Lung (tissue), 11 donors: ENCODE measurements at regions not wholly inside any gene's neighbourhood (a gene's known extent, or its start where the extent isn't known, plus 50 kb on each side); places are given as distances from the start of the nearest gene placed in this dataset.

Source experiments
- ATAC-seq: fragments of 200-7000 bp; cut with Tn5 transposase; one replicate; pipeline ENCODE4 v1.9.1; 2020; ENCODE audit warnings: moderate number of reproducible peaks; ENCODE audit not compliant: insufficient read depth, low FRiP score
- DNase-seq, 3 donors: peaks; one replicate each; pipeline ENCODE4 v3.0.0-alpha.2; 2013 to 2017
- H3K27ac ChIP-seq, 2 donors: one replicate each; pipeline ENCODE4 v1.5.1; 2013; ENCODE audit warnings: mild to moderate bottlenecking in 2 of 2, moderate library complexity in 2 of 2, control low read depth in 1 of 2, inconsistent platforms in 1 of 2, low read depth in 1 of 2, low read length in 1 of 2
- H3K27me3 ChIP-seq, 3 donors: one replicate each; pipeline ENCODE4 v1.5.1; 2013; ENCODE audit warnings: low read length in 2 of 3; ENCODE audit not compliant: control insufficient read depth in 3 of 3, insufficient read depth in 3 of 3
- H3K36me3 ChIP-seq, 4 donors: one replicate each; pipeline ENCODE4 v1.5.1; 2013; ENCODE audit warnings: low read length in 4 of 4, mild to moderate bottlenecking in 1 of 4, moderate library complexity in 1 of 4; ENCODE audit not compliant: control insufficient read depth in 4 of 4, insufficient read depth in 4 of 4
- H3K4me1 ChIP-seq, 5 donors: one replicate each; pipeline ENCODE4 v1.5.1; 2013; ENCODE audit warnings: low read length in 5 of 5, mild to moderate bottlenecking in 2 of 5, moderate library complexity in 1 of 5; ENCODE audit not compliant: control insufficient read depth in 5 of 5, insufficient read depth in 5 of 5
- H3K4me3 ChIP-seq: one replicate; pipeline ENCODE4 v1.5.1; 2013; ENCODE audit warnings: mild to moderate bottlenecking, control low read depth, moderate library complexity
- H3K9ac ChIP-seq, 2 donors: one replicate each; pipeline ENCODE4 v1.5.1; 2013; ENCODE audit warnings: low read length in 2 of 2, control low read depth in 1 of 2; ENCODE audit not compliant: insufficient read depth in 1 of 2
- H3K9me3 ChIP-seq, 4 donors: one replicate each; pipeline ENCODE4 v1.5.1; 2013; ENCODE audit warnings: low read length in 3 of 4, mild to moderate bottlenecking in 1 of 4, moderate library complexity in 1 of 4; ENCODE audit not compliant: control insufficient read depth in 4 of 4, insufficient read depth in 3 of 4
- CTCF ChIP-seq: IDR thresholded peaks from 2 replicates; pipeline ENCODE4 v1.5.1; 2012; ENCODE audit warnings: mild to moderate bottlenecking; ENCODE audit errors: control extremely low read depth, extremely low read depth
- WGBS, 2 donors: extraction: QIAGEN DNeasy Blood & Tissue Kit; methylation state at CpG; one replicate each; pipeline ENCODE4 v1.1.7; 2013; 5-methylcytosine and 5-hydroxymethylcytosine counted together
- donor health status: control.
- donor health status: control.
- donor health status: Bipolar disorder and iron deficiency.
- donor health status: healthy.
- donor health status: DM: yes; HTN: yes; CAD: no.

GRCh38 chr12:75884465-75884985, 147.1 kb downstream of the PHLDA1 start:
- WGBS, 2 donors = 90 to 91% methylated on average over 4 of the region's 4 CpGs

GRCh38 chr12:75883241-75883640, 148.3 kb downstream of the PHLDA1 start:
- no peaks in the 10 kb centered on the region for H3K9me3 ChIP-seq
- peaks cover 0 to 4% (median 0%) of the 10 kb centered on the region in 5 donors for H3K4me1 ChIP-seq
- H3K27me3 ChIP-seq = no peaks in the 10 kb centered on the region
- TF ChIP-seq CTCF = no peak
- no peak overlapping the region for H3K9ac ChIP-seq
- no peak overlapping the region for H3K27ac ChIP-seq
- no peak overlapping the region for H3K4me3 ChIP-seq
- DNase-seq (no peak), ATAC-seq (no peak)
- WGBS, 2 donors = 52 to 64% methylated on average over 3 of the region's 3 CpGs
- H3K36me3 ChIP-seq = no peaks in the 10 kb centered on the region

More at GRCh38 chr12:75884465-75884985, 147.1 kb downstream of the PHLDA1 start:
- Histone ChIP-seq H3K27ac (no peak overlapping the region), H3K4me3 (no peak overlapping the region), H3K9ac (no peak overlapping the region), H3K9me3 (no peaks in the 10 kb centered on the region), H3K4me1 (peaks cover 0 to 10% (median 0%) of the 10 kb centered on the region in 5 donors), H3K27me3 (no peaks in the 10 kb centered on the region), H3K36me3 (no peaks in the 10 kb centered on the region)
- ATAC-seq = no peak
- no peak for DNase-seq
- TF ChIP-seq CTCF = no peak

GRCh38 chr12:75882421-75882820, 149.2 kb downstream of the PHLDA1 start:
- H3K4me1 ChIP-seq = peaks cover 0 to 11% (median 0%) of the 10 kb centered on the region in 5 donors
- 74 to 75% methylated on average over 3 of the region's 3 CpGs for WGBS, 2 donors
- no peak for DNase-seq
- H3K9ac ChIP-seq = no peak overlapping the region
- TF ChIP-seq CTCF = no peak
- H3K27ac ChIP-seq = no peak overlapping the region
- no peaks in the 10 kb centered on the region for H3K36me3 ChIP-seq
- ATAC-seq = no peak
- no peaks in the 10 kb centered on the region for H3K9me3 ChIP-seq
- H3K27me3 ChIP-seq = no peaks in the 10 kb centered on the region
- H3K4me3 ChIP-seq = no peak overlapping the region

GRCh38 chr12:75881920-75882319, 149.7 kb downstream of the PHLDA1 start:
- TF ChIP-seq CTCF = no peak
- Histone ChIP-seq H3K9me3 (no peaks in the 10 kb centered on the region), H3K4me1 (peaks cover 0 to 16% (median 0%) of the 10 kb centered on the region in 5 donors), H3K9ac (no peak overlapping the region), H3K27me3 (no peaks in the 10 kb centered on the region), H3K4me3 (no peak overlapping the region), H3K27ac (no peak overlapping the region), H3K36me3 (no peaks in the 10 kb centered on the region)
- ATAC-seq = no peak
- no peak for DNase-seq
